Endothelial cell of umbilical vein (primary cell): ENCODE measurements at regions not wholly inside any gene's neighbourhood (a gene's known extent, or its start where the extent isn't known, plus 50 kb on each side); places are given as distances from the start of the nearest gene placed in this dataset.

Source experiments
- CTCF ChIP-seq, 2 donors: IDR thresholded peaks; 1 replicate in 1 of 2; 2 replicates in 1 of 2; pipeline ENCODE4 v1.5.1; 2011; ENCODE audit warnings: low read length in 2 of 2, mild to moderate bottlenecking in 2 of 2, moderate library complexity in 2 of 2, control low read depth in 1 of 2, inconsistent platforms in 1 of 2, low read depth in 1 of 2; ENCODE audit not compliant: insufficient read depth in 1 of 2; ENCODE audit errors: extremely low read depth in 1 of 2
- MAX ChIP-seq: IDR thresholded peaks from 2 replicates; pipeline ENCODE4 v1.6.1; 2011; ENCODE audit not compliant: insufficient read depth, insufficient read length

DNA sequence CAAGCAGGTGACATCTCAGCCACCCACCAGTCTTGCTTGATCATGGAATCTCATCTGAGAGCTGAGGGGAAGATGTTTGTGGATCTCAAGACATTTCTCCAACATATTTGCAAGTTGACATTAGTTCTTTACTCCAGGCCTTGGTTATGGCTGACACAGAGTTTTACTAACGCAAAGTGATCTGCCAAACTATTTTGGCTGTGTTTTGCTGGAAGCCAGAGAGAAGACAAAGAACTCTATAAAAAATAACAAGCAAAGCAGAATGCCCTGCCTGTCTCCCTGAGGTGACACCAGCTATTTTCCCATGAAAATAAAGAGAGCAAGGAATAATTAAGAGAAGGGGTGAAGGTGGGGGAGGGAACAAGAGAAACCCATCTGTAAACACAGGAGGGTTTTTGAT is 286.4 kb downstream of the WDR11 start:
- TF ChIP-seq CTCF (IDR thresholded peaks at IDR 0.05; ENCODE audit: extremely low read depth in 1 of 2, insufficient read depth in 1 of 2, low read depth in 1 of 2, low read length in 2 of 2) (no peak), MAX (no peak)
